SU-DHL-6 (cell line): ENCODE measurements at regions not wholly inside any gene's neighbourhood (a gene's known extent, or its start where the extent isn't known, plus 50 kb on each side); places are given as distances from the start of the nearest gene placed in this dataset.

Experiments used
- H2AFZ ChIP-seq: fragments of 200-600 bp; sonication (generic); 2 replicates; pipeline ENCODE4 v1.6.1; 2014; ENCODE audit warnings: low read depth, mild to moderate bottlenecking, moderate library complexity, mixed read lengths, antibody characterized with exemption, low read length; ENCODE audit not compliant: severe bottlenecking
- H3F3A ChIP-seq: fragments of 200-600 bp; shearing (Covaris generic); 2 replicates; pipeline ENCODE4 v1.6.0; 2016; ENCODE audit warnings: antibody characterized with exemption, mild to moderate bottlenecking; ENCODE audit not compliant: insufficient read depth
- H3K27ac ChIP-seq: fragments of 200-600 bp; sonication (generic); 2 replicates; pipeline ENCODE4 v1.5.1; 2016; ENCODE audit warnings: low read depth, mild to moderate bottlenecking, low read length, moderate library complexity, mixed read lengths
- H3K27me3 ChIP-seq: fragments of 200-600 bp; sonication (generic), shearing (Covaris generic); 2 replicates; pipeline ENCODE4 v1.6.0; 2014; ENCODE audit warnings: mild to moderate bottlenecking, low read length
- H3K36me3 ChIP-seq: fragments of 200-600 bp; sonication (generic); 2 replicates; pipeline ENCODE4 v1.6.1; 2014; ENCODE audit warnings: mild to moderate bottlenecking, low read length, mixed read lengths
- H3K4me2 ChIP-seq: fragments of 300-600, 200-600 bp; shearing (Covaris generic), sonication (generic); 2 replicates; pipeline ENCODE4 v1.6.0; 2014; ENCODE audit warnings: low read length, low read depth, mild to moderate bottlenecking; ENCODE audit not compliant: poor library complexity, severe bottlenecking
- H3K4me3 ChIP-seq: fragments of 200-600 bp; sonication (generic); 2 replicates; pipeline ENCODE4 v1.5.1; 2014; ENCODE audit warnings: antibody characterized with exemption, low read length, mild to moderate bottlenecking, mixed read lengths; ENCODE audit not compliant: insufficient read depth, poor library complexity, severe bottlenecking
- H3K79me2 ChIP-seq: fragments of 200-600 bp; sonication (generic); 2 replicates; pipeline ENCODE4 v1.6.1; 2014; ENCODE audit warnings: mild to moderate bottlenecking, low read length, moderate library complexity; ENCODE audit not compliant: insufficient read depth
- H3K9ac ChIP-seq: fragments of 200-600 bp; sonication (generic); 2 replicates; pipeline ENCODE4 v1.7.0; 2014; ENCODE audit warnings: mild to moderate bottlenecking, low read length
- H3K9me2 ChIP-seq: fragments of 200-600 bp; sonication (generic); replicated peaks from 2 replicates; pipeline ENCODE4 v1.6.1; 2014; ENCODE audit warnings: low read length; ENCODE audit not compliant: insufficient read depth
- H3K9me3 ChIP-seq: fragments of 200-600 bp; sonication (generic); 2 replicates; pipeline ENCODE4 v1.6.1; 2014; ENCODE audit warnings: low read length, mixed read lengths; ENCODE audit not compliant: insufficient read depth
- H4K20me1 ChIP-seq: fragments of 200-600 bp; sonication (generic); 2 replicates; pipeline ENCODE4 v1.6.1; 2014; ENCODE audit warnings: low read depth, mild to moderate bottlenecking, antibody characterized with exemption, low read length, moderate library complexity, mixed read lengths
- EZH2phosphoT487 ChIP-seq: fragments of 200-600 bp; sonication (generic), shearing (Covaris generic); conservative IDR thresholded peaks from 2 replicates; pipeline ENCODE4 v1.6.1; 2018; ENCODE audit warnings: mild to moderate bottlenecking, antibody characterized with exemption, low read length, moderate library complexity, mixed read lengths
- TF ChIP-seq, protein P1 (sequence below): fragments of 200-600 bp; sonication (generic); IDR thresholded peaks from one replicate; pipeline ENCODE4 v1.5.1; 2017; ENCODE audit warnings: antibody characterized with exemption, mild to moderate bottlenecking, low read length, moderate library complexity; ENCODE audit not compliant: insufficient read depth, poor library complexity, severe bottlenecking

DNA sequence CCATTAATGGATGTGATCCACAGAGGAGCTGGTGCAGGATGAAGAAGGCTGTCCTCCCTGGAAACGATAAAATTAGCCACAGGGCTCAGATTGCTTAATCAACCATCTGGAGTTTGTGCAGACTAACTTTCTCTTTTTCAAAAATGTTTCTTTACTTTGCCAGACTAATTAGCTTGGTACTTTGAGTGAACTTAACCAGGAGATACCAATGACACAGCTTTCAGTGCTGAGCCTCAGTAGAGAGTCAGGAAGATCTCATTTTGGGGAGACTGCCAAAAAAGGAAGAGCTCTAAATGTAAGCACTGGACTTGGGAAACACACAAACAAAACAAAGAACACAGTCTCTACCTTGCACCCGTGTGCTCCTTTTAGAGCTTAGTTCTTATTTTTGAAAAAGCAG, 248.1 kb upstream of the DEPDC1 start:
- H3K79me2 ChIP-seq: no peaks in the 10 kb centered on the region
- no peaks in the 10 kb centered on the region for H3K36me3 ChIP-seq
- H3K27ac ChIP-seq: no peak overlapping the region
- H3K9me2 ChIP-seq: no peaks in the 10 kb centered on the region
- TF ChIP-seq EZH2phosphoT487: no peak
- TF ChIP-seq, protein P1, sequence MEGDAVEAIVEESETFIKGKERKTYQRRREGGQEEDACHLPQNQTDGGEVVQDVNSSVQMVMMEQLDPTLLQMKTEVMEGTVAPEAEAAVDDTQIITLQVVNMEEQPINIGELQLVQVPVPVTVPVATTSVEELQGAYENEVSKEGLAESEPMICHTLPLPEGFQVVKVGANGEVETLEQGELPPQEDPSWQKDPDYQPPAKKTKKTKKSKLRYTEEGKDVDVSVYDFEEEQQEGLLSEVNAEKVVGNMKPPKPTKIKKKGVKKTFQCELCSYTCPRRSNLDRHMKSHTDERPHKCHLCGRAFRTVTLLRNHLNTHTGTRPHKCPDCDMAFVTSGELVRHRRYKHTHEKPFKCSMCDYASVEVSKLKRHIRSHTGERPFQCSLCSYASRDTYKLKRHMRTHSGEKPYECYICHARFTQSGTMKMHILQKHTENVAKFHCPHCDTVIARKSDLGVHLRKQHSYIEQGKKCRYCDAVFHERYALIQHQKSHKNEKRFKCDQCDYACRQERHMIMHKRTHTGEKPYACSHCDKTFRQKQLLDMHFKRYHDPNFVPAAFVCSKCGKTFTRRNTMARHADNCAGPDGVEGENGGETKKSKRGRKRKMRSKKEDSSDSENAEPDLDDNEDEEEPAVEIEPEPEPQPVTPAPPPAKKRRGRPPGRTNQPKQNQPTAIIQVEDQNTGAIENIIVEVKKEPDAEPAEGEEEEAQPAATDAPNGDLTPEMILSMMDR: no peak
- no peaks in the 10 kb centered on the region for H3K9me3 ChIP-seq
- H2AFZ ChIP-seq: no peak overlapping the region
- H3K9ac ChIP-seq: no peak overlapping the region
- no peaks in the 10 kb centered on the region for H3K27me3 ChIP-seq
- H4K20me1 ChIP-seq: no peaks in the 10 kb centered on the region
- no peaks in the 10 kb centered on the region for H3F3A ChIP-seq
- H3K4me3 ChIP-seq: no peak overlapping the region
- no peak overlapping the region for H3K4me2 ChIP-seq

DNA sequence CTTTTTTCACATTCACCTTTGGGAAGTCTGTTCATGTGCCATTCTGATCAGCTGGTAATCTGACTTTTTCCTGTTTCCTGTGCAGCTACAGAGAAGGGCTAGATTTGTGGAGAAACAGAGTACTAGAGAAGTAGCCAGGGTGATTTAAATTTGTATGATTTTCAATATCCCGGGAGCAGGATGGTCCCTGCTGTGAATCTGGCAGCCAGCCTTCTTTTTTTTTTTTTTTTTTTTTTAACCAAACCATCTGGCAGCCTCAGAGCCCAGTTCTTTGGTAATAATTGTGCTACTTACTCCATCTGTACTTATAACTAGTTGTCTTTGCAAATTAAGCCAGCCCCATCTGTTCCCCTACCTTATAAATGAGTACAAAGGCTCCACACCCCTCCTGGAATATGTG, 248.6 kb upstream of the DEPDC1 start:
- Histone ChIP-seq H3K36me3 (no peaks in the 10 kb centered on the region), H3K9me2 (no peaks in the 10 kb centered on the region), H3F3A (no peaks in the 10 kb centered on the region), H3K9me3 (no peaks in the 10 kb centered on the region), H2AFZ (no peak overlapping the region), H3K4me2 (no peak overlapping the region), H3K9ac (no peak overlapping the region), H3K79me2 (no peaks in the 10 kb centered on the region), H3K27me3 (no peaks in the 10 kb centered on the region), H3K27ac (no peak overlapping the region), H4K20me1 (no peaks in the 10 kb centered on the region), H3K4me3 (no peak overlapping the region)
- TF ChIP-seq, protein P1: no peak
- no peak for TF ChIP-seq EZH2phosphoT487

DNA sequence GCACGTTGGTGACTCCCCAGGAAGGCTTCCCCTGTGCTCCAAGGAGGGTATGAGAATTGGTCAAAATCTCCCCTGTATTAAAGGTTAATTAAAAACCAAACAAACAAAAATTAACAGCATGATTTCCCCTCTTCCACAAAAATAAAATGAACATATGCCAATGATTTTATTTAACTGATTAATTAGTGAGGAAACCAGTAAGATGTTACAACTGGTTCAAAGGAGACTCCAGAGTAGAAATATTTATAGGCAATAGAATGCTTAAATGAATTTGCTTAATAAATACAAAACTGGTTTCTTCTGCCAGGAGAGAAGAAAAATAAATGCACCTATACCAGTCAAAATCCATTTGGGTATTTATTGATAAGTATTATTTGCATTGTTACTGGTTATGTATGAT, 249.5 kb upstream of the DEPDC1 start:
- Histone ChIP-seq H4K20me1 (no peaks in the 10 kb centered on the region), H3K79me2 (no peaks in the 10 kb centered on the region), H3K9ac (no peak overlapping the region), H3K27ac (no peak overlapping the region), H3K9me3 (no peaks in the 10 kb centered on the region), H3F3A (no peaks in the 10 kb centered on the region), H2AFZ (no peak overlapping the region), H3K27me3 (no peaks in the 10 kb centered on the region), H3K4me2 (no peak overlapping the region), H3K36me3 (no peaks in the 10 kb centered on the region), H3K4me3 (no peak overlapping the region), H3K9me2 (no peaks in the 10 kb centered on the region)
- no peak for TF ChIP-seq EZH2phosphoT487
- TF ChIP-seq, protein P1: no peak
